H1 (cell line): ENCODE measurements at regions not wholly inside any gene's neighbourhood (a gene's known extent, or its start where the extent isn't known, plus 50 kb on each side); places are given as distances from the start of the nearest gene placed in this dataset.

ENCODE experiments used
- CTCF ChIA-PET: fragments of 300-600 bp; sonication (Branson Sonifier 250); formaldehyde crosslinking; loops from one replicate; lab custom pipeline; 2021; ENCODE audit not compliant: partially characterized antibody; lab: Charles Lee
- POLR2A ChIA-PET: fragments of 300-600 bp; sonication (Branson Sonifier 250); formaldehyde crosslinking; loops from one replicate; lab custom pipeline; 2021; ENCODE audit warnings: inconsistent platforms; ENCODE audit not compliant: partially characterized antibody; lab: Charles Lee
- DNase-seq, 2 experiments: peaks; one replicate each; pipeline versions ENCODE4 v3.0.0 to v3.0.0-alpha.2; 2010 to 2022; ENCODE audit warnings: low spot score in 2 of 2, low read depth in 1 of 2, mixed read lengths in 1 of 2
- FAIRE-seq: peaks from 2 replicates; lab custom pipeline; 2011; peaks lifted over from hg19 to GRCh38; lab: Jason Lieb, UNC
- H2AFZ ChIP-seq: 2 replicates; pipeline ENCODE4 v1.8.1; 2012; ENCODE audit warnings: low read length, inconsistent platforms
- H2AK5ac ChIP-seq: 2 replicates; pipeline ENCODE4 v1.6.1; 2013; ENCODE audit warnings: low read depth, low read length
- H2BK120ac ChIP-seq: replicated peaks from 2 replicates; pipeline ENCODE3; 2013; ENCODE audit warnings: low read depth, low read length, inconsistent platforms
- H2BK12ac ChIP-seq: 2 replicates; pipeline ENCODE4 v1.6.1; 2013; ENCODE audit warnings: low read depth, low read length
- H2BK15ac ChIP-seq: 2 replicates; pipeline ENCODE4 v1.6.1; 2013; ENCODE audit warnings: low read length
- H2BK20ac ChIP-seq: 2 replicates; pipeline ENCODE4 v1.6.1; 2013; ENCODE audit warnings: low read length
- H2BK5ac ChIP-seq: 2 replicates; pipeline ENCODE4 v1.6.1; 2013; ENCODE audit warnings: low read depth, low read length
- H3K14ac ChIP-seq: 2 replicates; pipeline ENCODE4 v1.6.1; 2013; ENCODE audit warnings: inconsistent platforms; ENCODE audit not compliant: insufficient read length
- H3K18ac ChIP-seq: 2 replicates; pipeline ENCODE4 v1.6.1; 2013; ENCODE audit warnings: low read length; ENCODE audit errors: extremely low read depth
- H3K23ac ChIP-seq: 2 replicates; pipeline ENCODE4 v1.6.1; 2013; ENCODE audit warnings: inconsistent platforms; ENCODE audit not compliant: insufficient read length
- H3K23me2 ChIP-seq: 2 replicates; pipeline ENCODE4 v1.6.1; 2013; ENCODE audit warnings: low read depth, low read length
- H3K27ac ChIP-seq: 2 replicates; pipeline ENCODE4 v1.6.1; 2011; ENCODE audit warnings: low read depth, low read length, inconsistent platforms
- H3K27me3 ChIP-seq, 4 experiments: replicated peaks in 1 of 4; 1 replicate in 1 of 4; 2 replicates in 3 of 4; pipeline versions ENCODE4 v1.6.1 to v1.8.1; 2011 to 2013; ENCODE audit warnings: low read length in 3 of 4, mild to moderate bottlenecking in 3 of 4, inconsistent platforms in 2 of 4, mixed read lengths in 2 of 4, moderate library complexity in 1 of 4; ENCODE audit not compliant: control insufficient read depth in 3 of 4, insufficient read depth in 3 of 4; ENCODE audit errors: extremely low read depth in 1 of 4
- H3K36me3 ChIP-seq, 4 experiments: 2 replicates each; pipeline versions ENCODE4 v1.6.1 to v1.8.1; 2011 to 2013; ENCODE audit warnings: mild to moderate bottlenecking in 4 of 4, low read length in 3 of 4, moderate library complexity in 2 of 4, control low read depth in 1 of 4, inconsistent platforms in 1 of 4; ENCODE audit not compliant: insufficient read depth in 4 of 4, control insufficient read depth in 2 of 4
- H3K4ac ChIP-seq: replicated peaks from 2 replicates; pipeline ENCODE3; 2013; ENCODE audit warnings: low read length, low read depth, mixed read lengths, inconsistent platforms; ENCODE audit not compliant: insufficient read length
- H3K4me1 ChIP-seq, 4 experiments: replicated peaks in 1 of 4; 1 replicate in 1 of 4; 2 replicates in 3 of 4; pipeline versions ENCODE4 v1.6.1 to v1.8.1; 2011 to 2013; ENCODE audit warnings: low read length in 3 of 4, inconsistent platforms in 2 of 4, mixed read lengths in 1 of 4; ENCODE audit not compliant: insufficient read depth in 4 of 4, control insufficient read depth in 3 of 4
- H3K4me2 ChIP-seq, 2 experiments: 2 replicates each; pipeline versions ENCODE4 v1.6.1 to v1.8.1; 2011 to 2013; ENCODE audit warnings: low read depth in 2 of 2, low read length in 2 of 2, control low read depth in 1 of 2, inconsistent platforms in 1 of 2, mild to moderate bottlenecking in 1 of 2; ENCODE audit not compliant: insufficient read depth in 1 of 2
- H3K4me3 ChIP-seq, 4 experiments: fragments of 200-600, 300-600 bp in 1 of 4; sonication (generic), shearing (Covaris generic), sonication (Bioruptor Twin) in 1 of 4; 2 replicates each; pipeline versions ENCODE4 v1.5.1 to v1.8.1; 2011 to 2016; ENCODE audit warnings: low read length in 4 of 4, low read depth in 3 of 4, control low read depth in 2 of 4, inconsistent platforms in 2 of 4, mild to moderate bottlenecking in 2 of 4, mixed read lengths in 1 of 4, moderate library complexity in 1 of 4; ENCODE audit not compliant: insufficient read depth in 2 of 4; ENCODE audit errors: extremely low read depth in 1 of 4
- H3K56ac ChIP-seq: replicated peaks from 2 replicates; pipeline ENCODE3; 2013; ENCODE audit warnings: low read depth, mild to moderate bottlenecking, mixed read lengths, low read length, inconsistent platforms; ENCODE audit not compliant: insufficient read length
- H3K79me1 ChIP-seq: 2 replicates; pipeline ENCODE4 v1.6.1; 2013; ENCODE audit warnings: low read depth, low read length, control low read depth
- H3K79me2 ChIP-seq, 2 experiments: 2 replicates each; pipeline versions ENCODE4 v1.6.1 to v1.8.1; 2012 to 2013; ENCODE audit warnings: low read length in 2 of 2, mild to moderate bottlenecking in 2 of 2, inconsistent platforms in 1 of 2; ENCODE audit not compliant: insufficient read depth in 2 of 2, control insufficient read depth in 1 of 2
- H3K9ac ChIP-seq, 4 experiments: replicated peaks in 1 of 4; 1 replicate in 1 of 4; 2 replicates in 3 of 4; pipeline versions ENCODE4 v1.6.1 to v1.8.1; 2011 to 2013; ENCODE audit warnings: low read depth in 3 of 4, low read length in 3 of 4, control low read depth in 2 of 4, mild to moderate bottlenecking in 2 of 4, moderate library complexity in 2 of 4, inconsistent platforms in 1 of 4; ENCODE audit errors: extremely low read depth in 1 of 4
- H3K9me3 ChIP-seq, 2 experiments: 2 replicates each; pipeline versions ENCODE4 v1.6.1 to v1.8.1; 2012 to 2013; ENCODE audit warnings: mild to moderate bottlenecking in 2 of 2, moderate library complexity in 2 of 2, control low read depth in 1 of 2, inconsistent platforms in 1 of 2, low read depth in 1 of 2, low read length in 1 of 2, mixed read lengths in 1 of 2; ENCODE audit not compliant: insufficient read depth in 2 of 2
- H4K20me1 ChIP-seq, 2 experiments: replicated peaks in 1 of 2; 2 replicates each; pipeline versions ENCODE3 to v1.8.1; 2011 to 2013; ENCODE audit warnings: inconsistent platforms in 2 of 2, low read length in 2 of 2, mild to moderate bottlenecking in 1 of 2; ENCODE audit not compliant: insufficient read depth in 2 of 2, control insufficient read depth in 1 of 2
- H4K5ac ChIP-seq: 2 replicates; pipeline ENCODE4 v1.6.1; 2013; ENCODE audit warnings: low read length, low read depth, mixed read lengths, inconsistent platforms; ENCODE audit not compliant: insufficient read length
- H4K8ac ChIP-seq: 2 replicates; pipeline ENCODE4 v1.8.0; 2013; ENCODE audit warnings: mild to moderate bottlenecking, moderate library complexity, low read length, inconsistent platforms; ENCODE audit not compliant: insufficient read depth; ENCODE audit errors: extremely low read depth
- H4K91ac ChIP-seq: replicated peaks from 2 replicates; pipeline ENCODE3; 2013; ENCODE audit warnings: low read length, mixed read lengths, inconsistent platforms; ENCODE audit not compliant: insufficient read length
- SRF ChIP-seq: IDR thresholded peaks from 2 replicates; pipeline ENCODE4 v1.6.1; 2011; ENCODE audit warnings: mild to moderate bottlenecking, low read depth, low read length, moderate library complexity
- ZNF274 ChIP-seq: IDR thresholded peaks from 2 replicates; pipeline ENCODE4 v1.7.0; 2012; ENCODE audit warnings: low read length, borderline replicate concordance; ENCODE audit errors: extremely low read depth
- WGBS, 2 experiments: shearing (Covaris generic) in 1 of 2; methylation state at CpG; one replicate each; pipeline versions ENCODE4 v1.1.6 to v1.1.7; 2013 to 2015; ENCODE audit warnings: low lambda C conversion rate in 2 of 2, mixed read lengths in 2 of 2, inconsistent platforms in 1 of 2, low coverage in 1 of 2, missing lambda C conversion rate in 1 of 2; ENCODE audit not compliant: insufficient replicate concordance in 2 of 2, insufficient coverage in 1 of 2, insufficient read length in 1 of 2; ENCODE audit errors: extremely low coverage in 1 of 2, missing lambda C conversion rate in 1 of 2; 5-methylcytosine and 5-hydroxymethylcytosine counted together

GRCh38 chr10:4443419-4443818, 382.6 kb upstream of the AKR1E2 start:
- no peak overlapping the region for H3K4me3 ChIP-seq

More at GRCh38 chr10:4443419-4443818, 382.6 kb upstream of the AKR1E2 start:
- Histone ChIP-seq H3K18ac (no peak overlapping the region), H3K4ac (no peak overlapping the region), H4K20me1 (no peaks in the 10 kb centered on the region), H3K14ac (no peak overlapping the region), H2BK5ac (no peak overlapping the region), H4K8ac (no peak overlapping the region), H3K56ac (no peak overlapping the region), H3K79me1 (no peaks in the 10 kb centered on the region), H3K23me2 (no peaks in the 10 kb centered on the region), H3K9ac (no peak overlapping the region), H3K79me2 (no peaks in the 10 kb centered on the region), H3K27ac (no peak overlapping the region), H2BK120ac (no peak overlapping the region), H3K9me3 (no peaks in the 10 kb centered on the region), H2BK12ac (no peak overlapping the region), H3K4me1 (no peaks in the 10 kb centered on the region), H2AFZ (no peak overlapping the region), H3K27me3 (no peaks in the 10 kb centered on the region), H4K5ac (no peak overlapping the region), H3K36me3 (no peaks in the 10 kb centered on the region), H3K23ac (no peak overlapping the region), H4K91ac (no peak overlapping the region), H3K4me2 (no peak overlapping the region), H2AK5ac (no peak overlapping the region), H2BK20ac (no peak overlapping the region), H2BK15ac (no peak overlapping the region)
- FAIRE-seq (no peak), DNase-seq (no peak)
- TF ChIP-seq ZNF274 (peak; percentile 41; the same call in 1 of the 2 replicates), SRF (no peak)
- CTCF ChIA-PET, result no interaction called here
- POLR2A ChIA-PET, result no interaction called here
- 100% methylated on average over 1 of the region's 1 CpG; no CpG with 5 or more reads in 1 of the 2 experiments for WGBS, 2 experiments
